ENCODE measurements at regions not wholly inside any gene's neighbourhood (a gene's known extent, or its start where the extent isn't known, plus 50 kb on each side); places are given as distances from the start of the nearest gene placed in this dataset.

DNA sequence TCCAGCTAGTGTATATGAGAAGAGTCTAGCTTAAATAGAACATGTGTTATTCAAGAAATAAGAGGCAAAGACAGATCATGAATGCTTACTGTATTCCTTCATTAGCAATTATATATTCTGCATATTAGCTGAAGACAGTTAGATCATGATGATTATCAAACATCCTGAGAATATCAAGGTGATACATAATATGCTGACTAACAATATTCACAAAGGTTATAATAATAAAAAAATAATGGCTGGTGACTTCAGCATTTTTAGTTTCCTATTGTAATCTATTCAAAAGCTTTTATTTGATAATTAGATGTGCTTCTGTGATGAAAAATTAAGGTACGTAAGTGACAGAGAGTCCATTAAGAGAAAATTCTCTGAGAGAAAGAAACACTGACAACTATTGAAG lies 511.4 kb downstream of the PCDH17 start:
- Mint-ChIP-seq H3K36me3 (ENCODE audit: low read depth) (peaks cover 2% of the 10 kb centered on the region), H3K4me3 (no peak overlapping the region), H3K4me1 (no peaks in the 10 kb centered on the region), H3K27ac (ENCODE audit: unreplicated experiment) (no peak overlapping the region), H3K9me3 (peaks cover 4% of the 10 kb centered on the region), H3K27me3 (ENCODE audit: low read depth) (no peaks in the 10 kb centered on the region)
- TF ChIP-seq, protein P1, sequence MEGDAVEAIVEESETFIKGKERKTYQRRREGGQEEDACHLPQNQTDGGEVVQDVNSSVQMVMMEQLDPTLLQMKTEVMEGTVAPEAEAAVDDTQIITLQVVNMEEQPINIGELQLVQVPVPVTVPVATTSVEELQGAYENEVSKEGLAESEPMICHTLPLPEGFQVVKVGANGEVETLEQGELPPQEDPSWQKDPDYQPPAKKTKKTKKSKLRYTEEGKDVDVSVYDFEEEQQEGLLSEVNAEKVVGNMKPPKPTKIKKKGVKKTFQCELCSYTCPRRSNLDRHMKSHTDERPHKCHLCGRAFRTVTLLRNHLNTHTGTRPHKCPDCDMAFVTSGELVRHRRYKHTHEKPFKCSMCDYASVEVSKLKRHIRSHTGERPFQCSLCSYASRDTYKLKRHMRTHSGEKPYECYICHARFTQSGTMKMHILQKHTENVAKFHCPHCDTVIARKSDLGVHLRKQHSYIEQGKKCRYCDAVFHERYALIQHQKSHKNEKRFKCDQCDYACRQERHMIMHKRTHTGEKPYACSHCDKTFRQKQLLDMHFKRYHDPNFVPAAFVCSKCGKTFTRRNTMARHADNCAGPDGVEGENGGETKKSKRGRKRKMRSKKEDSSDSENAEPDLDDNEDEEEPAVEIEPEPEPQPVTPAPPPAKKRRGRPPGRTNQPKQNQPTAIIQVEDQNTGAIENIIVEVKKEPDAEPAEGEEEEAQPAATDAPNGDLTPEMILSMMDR (conservative IDR thresholded peaks at IDR 0.05): no peak
- no peak for DNase-seq (ENCODE audit: low read depth, low spot score)

DNA sequence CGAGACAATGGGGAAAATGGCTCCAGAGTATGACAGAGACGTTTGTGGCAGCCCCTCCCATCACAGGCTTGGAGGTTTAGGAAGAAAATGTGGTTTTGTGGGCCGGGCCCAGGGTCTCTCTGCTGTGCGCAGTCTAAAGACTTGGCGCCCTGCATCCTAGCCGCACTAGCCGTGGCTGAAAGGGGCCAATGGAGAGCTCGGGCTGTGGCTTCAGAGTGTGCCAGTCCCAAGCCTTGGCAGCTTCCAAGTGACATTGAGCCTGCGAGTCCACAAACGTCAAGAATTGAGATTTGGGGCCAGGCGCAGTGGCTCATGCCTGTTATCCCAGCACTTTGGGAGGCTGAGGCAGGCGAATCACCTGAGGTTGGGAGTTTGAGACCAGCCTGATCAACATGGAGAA lies 513.1 kb downstream of the PCDH17 start:
- DNase-seq (ENCODE audit: low read depth, low spot score): no peak
- H3K9me3 Mint-ChIP-seq: peaks cover 4% of the 10 kb centered on the region
- H3K36me3 Mint-ChIP-seq (ENCODE audit: low read depth): peaks cover 2% of the 10 kb centered on the region
- H3K27ac Mint-ChIP-seq (ENCODE audit: unreplicated experiment): no peak overlapping the region
- H3K27me3 Mint-ChIP-seq (ENCODE audit: low read depth): no peaks in the 10 kb centered on the region
- no peak overlapping the region for H3K4me3 Mint-ChIP-seq
- H3K4me1 Mint-ChIP-seq: no peaks in the 10 kb centered on the region
- TF ChIP-seq, protein P1 (conservative IDR thresholded peaks at IDR 0.05): no peak

DNA sequence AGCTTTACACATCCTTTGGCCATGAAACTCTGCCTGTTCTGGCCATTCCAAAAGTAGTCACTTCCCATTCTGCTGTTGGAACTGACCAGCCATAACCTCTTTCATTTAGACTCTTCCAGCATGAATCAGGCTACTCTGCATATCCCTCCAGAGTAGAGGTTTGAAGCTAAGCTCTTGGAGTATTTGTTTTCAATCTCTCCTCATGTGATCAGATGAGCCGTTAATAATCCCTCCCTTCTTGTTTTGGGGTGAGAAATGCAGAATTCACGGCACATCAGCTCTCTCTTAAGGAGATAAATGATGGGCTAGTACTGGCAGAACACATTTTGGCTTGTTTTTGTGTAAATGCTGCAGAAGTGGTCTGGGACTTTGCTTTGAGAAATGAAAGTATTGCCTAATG lies 519.9 kb downstream of the PCDH17 start:
- Mint-ChIP-seq H3K27ac (ENCODE audit: unreplicated experiment) (no peak overlapping the region), H3K4me3 (no peak overlapping the region), H3K4me1 (no peaks in the 10 kb centered on the region), H3K36me3 (ENCODE audit: low read depth) (no peaks in the 10 kb centered on the region), H3K9me3 (no peaks in the 10 kb centered on the region), H3K27me3 (ENCODE audit: low read depth) (no peaks in the 10 kb centered on the region)
- no peak for DNase-seq (ENCODE audit: low read depth, low spot score)
- TF ChIP-seq, protein P1 (conservative IDR thresholded peaks at IDR 0.05): no peak

DNA sequence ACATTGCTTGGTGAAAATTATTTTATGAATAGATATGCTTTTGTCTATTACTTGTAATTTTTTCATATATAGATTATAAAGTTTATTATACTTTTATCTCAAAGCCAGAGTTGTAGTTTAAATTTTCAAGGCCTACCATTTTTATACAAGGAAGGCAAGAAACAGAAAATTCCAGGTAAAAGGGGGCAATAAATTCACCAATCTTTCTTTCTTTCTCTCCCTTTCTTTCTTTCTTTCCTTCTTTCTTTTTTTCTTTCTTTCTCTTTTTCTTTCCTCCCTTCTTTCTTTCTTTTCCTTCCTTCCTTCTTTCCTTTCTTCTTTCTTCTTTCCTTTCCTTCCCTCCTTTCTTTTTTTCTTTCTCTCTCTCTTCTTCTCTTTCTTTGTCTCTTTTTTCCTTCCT lies 529.4 kb downstream of the PCDH17 start:
- DNase-seq (ENCODE audit: low read depth, low spot score): no peak
- Mint-ChIP-seq H3K4me3 (no peak overlapping the region), H3K9me3 (no peaks in the 10 kb centered on the region), H3K4me1 (peaks cover 12% of the 10 kb centered on the region), H3K27me3 (ENCODE audit: low read depth) (no peaks in the 10 kb centered on the region), H3K27ac (ENCODE audit: unreplicated experiment) (no peak overlapping the region), H3K36me3 (ENCODE audit: low read depth) (no peaks in the 10 kb centered on the region)
- TF ChIP-seq, protein P1 (conservative IDR thresholded peaks at IDR 0.05): no peak

DNA sequence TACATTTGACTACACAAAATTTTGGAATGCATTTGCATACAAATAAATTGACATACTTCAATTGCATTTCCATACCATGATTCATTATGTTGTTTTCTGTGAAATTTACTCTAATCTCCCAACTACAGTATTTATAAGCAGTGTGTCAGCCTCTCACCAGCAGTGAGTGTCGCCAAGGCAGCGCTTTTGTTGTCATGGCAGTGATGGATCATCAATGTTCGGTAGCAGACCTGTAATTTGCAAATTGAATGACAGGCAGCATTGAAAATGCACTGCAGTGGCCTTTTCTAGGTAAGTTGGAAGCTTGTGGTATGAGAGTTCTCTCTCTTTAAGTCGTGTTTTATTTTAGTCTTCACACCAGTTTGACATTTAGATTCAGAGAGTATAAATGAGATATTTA lies 534.1 kb downstream of the PCDH17 start:
- Mint-ChIP-seq H3K27ac (ENCODE audit: unreplicated experiment) (no peak overlapping the region), H3K4me1 (peaks cover 28% of the 10 kb centered on the region), H3K27me3 (ENCODE audit: low read depth) (no peaks in the 10 kb centered on the region), H3K9me3 (no peaks in the 10 kb centered on the region), H3K4me3 (peak overlapping the region; percentile 4), H3K36me3 (ENCODE audit: low read depth) (no peaks in the 10 kb centered on the region)
- TF ChIP-seq, protein P1 (conservative IDR thresholded peaks at IDR 0.05): no peak
- no peak for DNase-seq (ENCODE audit: low read depth, low spot score)

DNA sequence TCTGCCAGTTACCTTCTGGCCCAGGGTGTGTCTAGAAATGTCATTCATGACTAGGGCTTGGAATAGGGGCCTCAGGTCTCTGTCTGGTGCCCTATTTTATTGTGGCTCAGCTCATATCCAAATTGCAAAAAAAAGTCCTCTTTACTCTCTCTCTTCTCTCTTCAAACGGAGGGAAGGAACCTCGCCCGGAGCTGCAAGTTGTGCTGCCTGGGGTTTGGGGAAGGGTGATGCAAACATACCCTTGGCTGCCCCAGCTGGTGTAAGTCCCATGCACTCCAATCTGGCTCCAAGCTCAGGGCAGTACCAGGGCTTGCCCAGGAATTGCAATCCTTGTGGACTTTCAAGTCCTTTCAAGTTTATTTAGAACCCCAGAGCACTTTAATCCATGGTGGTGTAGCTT lies 549.6 kb downstream of the PCDH17 start:
- Mint-ChIP-seq H3K27ac (ENCODE audit: unreplicated experiment) (no peak overlapping the region), H3K4me3 (no peak overlapping the region), H3K4me1 (no peaks in the 10 kb centered on the region), H3K36me3 (ENCODE audit: low read depth) (peaks cover 2% of the 10 kb centered on the region), H3K27me3 (ENCODE audit: low read depth) (no peaks in the 10 kb centered on the region), H3K9me3 (peaks cover 2% of the 10 kb centered on the region)
- TF ChIP-seq, protein P1 (conservative IDR thresholded peaks at IDR 0.05): no peak
- DNase-seq (ENCODE audit: low read depth, low spot score): no peak
